ENCODE measurements at regions not wholly inside any gene's neighbourhood (a gene's known extent, or its start where the extent isn't known, plus 50 kb on each side); places are given as distances from the start of the nearest gene placed in this dataset.

DNA sequence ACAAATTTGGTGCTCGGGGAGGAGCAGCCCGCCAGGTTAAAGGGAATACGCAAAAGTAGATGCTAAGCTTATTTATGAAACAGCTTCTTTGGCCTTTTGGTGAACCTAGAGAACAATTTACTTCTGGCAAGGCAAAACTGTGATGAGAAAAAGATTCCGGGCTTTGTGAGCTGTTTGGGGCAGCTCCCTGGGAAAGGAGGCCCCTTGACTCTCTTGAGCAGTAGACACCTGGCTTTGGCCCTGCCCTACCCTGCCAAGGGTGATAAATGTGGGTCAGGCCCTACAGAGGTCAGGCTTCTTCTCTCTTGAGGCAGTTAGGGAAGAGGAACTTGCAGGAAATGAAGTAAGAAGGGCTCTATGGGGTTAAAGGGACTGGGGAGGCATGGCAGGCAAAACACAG lies 509.6 kb downstream of the MID1IP1 start:
- H3K27me3 ChIP-seq = no peaks in the 10 kb centered on the region
- H3K36me3 ChIP-seq = no peaks in the 10 kb centered on the region
- H3K27ac ChIP-seq = no peak overlapping the region
- WGBS, 2 donors (ENCODE audit: low coverage in 1 of 2) = 81% methylated on average over 4 of the region's 4 CpGs; no CpG with 5 or more reads in 1 of the 2 donors
- H3K4me3 ChIP-seq = no peak overlapping the region
- no peak for DNase-seq
- no peaks in the 10 kb centered on the region for H3K9me3 ChIP-seq
- intact Hi-C loops (cut with DNase I; ENCODE audit: low total_unique reads) = no loop called here
- no peaks in the 10 kb centered on the region for H3K4me1 ChIP-seq
- TF ChIP-seq POLR2AphosphoS5 (IDR thresholded peaks at IDR 0.05) (no peak), CTCF (IDR thresholded peaks at IDR 0.05) (no peak), EP300 (IDR thresholded peaks at IDR 0.05; ENCODE audit: low read depth) (no peak), POLR2A (IDR thresholded peaks at IDR 0.05) (no peak)
- in situ Hi-C loops (cut with MboI; ENCODE audit: low pct_ligation_motif_present in 1 of 4, low pct_unique_long_range_greater_than_20kb in 1 of 4, low sequenced_read_pairs in 3 of 4) = no loop called here

- Histone ChIP-seq H3K36me3 (no peaks in the 10 kb centered on the region), H3K4me3 (no peak overlapping the region), H3K27ac (no peak overlapping the region), H3K27me3 (no peaks in the 10 kb centered on the region), H3K9me3 (no peaks in the 10 kb centered on the region), H3K4me1 (no peaks in the 10 kb centered on the region)
- DNase-seq = no peak
- no peak for TF ChIP-seq EP300 (IDR thresholded peaks at IDR 0.05; ENCODE audit: low read depth)
- TF ChIP-seq POLR2A (IDR thresholded peaks at IDR 0.05) = no peak
- no peak for TF ChIP-seq CTCF (IDR thresholded peaks at IDR 0.05)
- TF ChIP-seq POLR2AphosphoS5 (IDR thresholded peaks at IDR 0.05) = no peak
- 42% methylated on average over 2 of the region's 2 CpGs; no CpG with 5 or more reads in 1 of the 2 donors for WGBS, 2 donors (ENCODE audit: low coverage in 1 of 2)
- in situ Hi-C loops (cut with MboI; ENCODE audit: low pct_ligation_motif_present in 1 of 4, low pct_unique_long_range_greater_than_20kb in 1 of 4, low sequenced_read_pairs in 3 of 4) (no loop called here), intact Hi-C loops (cut with DNase I; ENCODE audit: low total_unique reads) (no loop called here)
These were observed 510.4 kb downstream of the MID1IP1 start for GRCh38 chrX:39311646-39312045.

GRCh38 chrX:39313146-39313545 lies 511.9 kb downstream of the MID1IP1 start:
- Histone ChIP-seq H3K27me3 (no peaks in the 10 kb centered on the region), H3K9me3 (no peaks in the 10 kb centered on the region), H3K4me3 (no peak overlapping the region), H3K36me3 (no peaks in the 10 kb centered on the region), H3K4me1 (no peaks in the 10 kb centered on the region), H3K27ac (no peak overlapping the region)
- intact Hi-C loops (cut with DNase I; ENCODE audit: low total_unique reads) (no loop called here), in situ Hi-C loops (cut with MboI; ENCODE audit: low pct_ligation_motif_present in 1 of 4, low pct_unique_long_range_greater_than_20kb in 1 of 4, low sequenced_read_pairs in 3 of 4) (no loop called here)
- DNase-seq = no peak
- 25% methylated on average over 1 of the region's 1 CpG; no CpG with 5 or more reads in 1 of the 2 donors for WGBS, 2 donors (ENCODE audit: low coverage in 1 of 2)
- no peak for TF ChIP-seq EP300 (IDR thresholded peaks at IDR 0.05; ENCODE audit: low read depth)
- no peak for TF ChIP-seq POLR2AphosphoS5 (IDR thresholded peaks at IDR 0.05)
- TF ChIP-seq POLR2A (IDR thresholded peaks at IDR 0.05) = no peak
- no peak for TF ChIP-seq CTCF (IDR thresholded peaks at IDR 0.05)

- in situ Hi-C loops (cut with MboI; ENCODE audit: low pct_ligation_motif_present in 1 of 4, low pct_unique_long_range_greater_than_20kb in 1 of 4, low sequenced_read_pairs in 3 of 4) = no loop called here
- Histone ChIP-seq H3K4me1 (no peaks in the 10 kb centered on the region), H3K4me3 (no peak overlapping the region), H3K27me3 (no peaks in the 10 kb centered on the region), H3K36me3 (no peaks in the 10 kb centered on the region), H3K9me3 (no peaks in the 10 kb centered on the region), H3K27ac (peak overlapping the region in 1 of 4 donors; percentile 41)
- no peak for DNase-seq
- WGBS, 2 donors (ENCODE audit: low coverage in 1 of 2) = 61% methylated on average over 6 of the region's 6 CpGs; no CpG with 5 or more reads in 1 of the 2 donors
- intact Hi-C loops (cut with DNase I; ENCODE audit: low total_unique reads) = no loop called here
- TF ChIP-seq EP300 (IDR thresholded peaks at IDR 0.05; ENCODE audit: low read depth) (no peak), POLR2AphosphoS5 (IDR thresholded peaks at IDR 0.05) (peak in 1 of 3 donors; percentile 15)
These were observed 517.5 kb downstream of the MID1IP1 start for GRCh38 chrX:39318506-39319343.

Measured in transverse colon (tissue), 4 donors.